Aorta (tissue), 5 donors: ENCODE measurements at regions not wholly inside any gene's neighbourhood (a gene's known extent, or its start where the extent isn't known, plus 50 kb on each side); places are given as distances from the start of the nearest gene placed in this dataset.
"Not testable (repeated sequence)": the region's sequence is repeated elsewhere in the genome, so short reads cannot be mapped to it uniquely, and the experiment has no call there.

Source experiments
- ATAC-seq: fragments of 200-7000 bp; cut with Tn5 transposase; one replicate; pipeline ENCODE4 v1.9.1; 2022; ENCODE audit warnings: moderate library complexity; ENCODE audit not compliant: low FRiP score
- DNase-seq, 2 donors: peaks; one replicate each; pipeline ENCODE4 v3.0.0-alpha.2; 2020
- H3K27ac ChIP-seq, 2 donors: one replicate each; pipeline ENCODE4 v1.5.1; 2013; ENCODE audit warnings: low read length in 2 of 2, mild to moderate bottlenecking in 2 of 2, moderate library complexity in 2 of 2, control low read depth in 1 of 2, inconsistent platforms in 1 of 2, low read depth in 1 of 2
- H3K27me3 ChIP-seq, 2 donors: one replicate each; pipeline ENCODE4 v1.6.1; 2013; ENCODE audit warnings: control low read depth in 1 of 2, low read length in 1 of 2, mild to moderate bottlenecking in 1 of 2, moderate library complexity in 1 of 2; ENCODE audit not compliant: insufficient read depth in 2 of 2, control insufficient read depth in 1 of 2
- H3K36me3 ChIP-seq, 2 donors: one replicate each; pipeline ENCODE4 v1.6.1; 2013; ENCODE audit warnings: control low read depth in 1 of 2, low read length in 1 of 2, mild to moderate bottlenecking in 1 of 2; ENCODE audit not compliant: insufficient read depth in 2 of 2, control insufficient read depth in 1 of 2
- H3K4me1 ChIP-seq, 2 donors: one replicate each; pipeline ENCODE4 v1.6.1; 2013; ENCODE audit warnings: low read length in 2 of 2, control low read depth in 1 of 2, mild to moderate bottlenecking in 1 of 2, moderate library complexity in 1 of 2; ENCODE audit not compliant: insufficient read depth in 2 of 2, control insufficient read depth in 1 of 2
- H3K4me3 ChIP-seq, 2 donors: one replicate each; pipeline ENCODE4 v1.5.1; 2013; ENCODE audit warnings: low read length in 2 of 2, control low read depth in 1 of 2, mild to moderate bottlenecking in 1 of 2
- H3K9me3 ChIP-seq: one replicate; pipeline ENCODE4 v1.6.1; 2013; ENCODE audit warnings: mild to moderate bottlenecking, low read length; ENCODE audit not compliant: control insufficient read depth
- WGBS, 2 donors: extraction: QIAGEN DNeasy Blood & Tissue Kit; methylation state at CpG; one replicate each; pipeline ENCODE4 v1.1.7; 2013; 5-methylcytosine and 5-hydroxymethylcytosine counted together
- intact Hi-C, 2 donors: fragments of 100-400 bp; cut with DNase I; formaldehyde crosslinking; loops; one replicate each; pipeline versions ENCODE4 v1.14.2 to v1.15.0; 2022
- donor health status: healthy with polysubstance abuse.
- donor health status: Bipolar disorder and iron deficiency.
- donor health status: DM: no; HTN: no; CAD: no.
- donor health status: DM: no; HTN: no; CAD: no.
- donor health status: DM: yes; HTN: yes; CAD: no.

DNA sequence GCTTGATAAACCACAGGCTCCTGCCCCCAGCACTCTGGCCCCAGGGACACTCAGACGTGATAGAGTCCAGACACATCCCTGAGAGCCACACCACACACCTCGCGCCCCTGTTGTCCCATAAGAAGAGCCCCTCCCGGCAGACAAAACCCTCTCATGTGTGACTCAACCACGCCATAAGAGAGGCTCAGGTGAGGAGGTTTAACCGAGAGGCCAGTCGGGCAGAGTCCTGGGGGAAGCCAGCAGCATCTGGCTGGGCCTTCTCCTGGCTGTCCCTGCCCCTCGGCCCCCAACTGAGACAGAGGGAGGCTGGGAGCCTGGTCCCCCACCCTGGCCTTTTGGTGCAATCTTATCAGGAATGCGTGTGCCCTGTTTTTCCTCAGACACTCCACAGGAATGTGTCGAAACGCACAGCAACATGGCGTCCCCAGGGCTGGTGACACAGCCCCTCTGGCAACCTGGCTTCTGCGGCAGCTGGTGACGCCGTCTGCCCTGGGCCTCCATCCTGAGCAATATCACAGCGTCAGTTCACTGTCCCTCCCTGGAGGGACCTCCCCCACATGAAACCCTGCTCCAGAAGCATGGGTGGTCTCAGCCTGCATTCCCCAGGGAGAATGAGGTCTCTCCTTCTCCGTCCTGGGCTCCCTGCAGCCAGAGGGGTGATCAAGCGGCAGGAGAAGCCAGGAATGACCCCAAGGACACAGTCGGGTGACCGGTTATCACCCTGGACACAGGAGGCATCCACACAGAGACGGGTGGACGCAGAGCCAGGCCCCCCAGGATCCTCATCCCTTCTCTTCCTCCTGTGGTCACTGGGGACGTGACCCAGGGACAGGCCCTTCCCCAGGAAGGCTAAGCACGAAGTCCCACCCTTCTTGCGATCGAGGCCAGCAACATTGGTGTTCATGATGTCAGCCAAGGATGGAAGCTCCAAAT lies 156.6 kb upstream of the AFDN start:
- 93 to 95% methylated on average over 25 to 26 of the region's 26 CpGs for WGBS, 2 donors
- ATAC-seq = no peak
- Histone ChIP-seq H3K27me3 (no peaks in the 10 kb centered on the region), H3K27ac (no peak overlapping the region), H3K9me3 (no peaks in the 10 kb centered on the region), H3K4me3 (no peak overlapping the region), H3K4me1 (no peaks in the 10 kb centered on the region), H3K36me3 (no peaks in the 10 kb centered on the region)
- DNase-seq = no peak
- intact Hi-C loops = loop anchor here in 1 of 2 donors (2.0 kb wide), 1 partner anchor 185 kb away; no protein-coding TSS in a partner anchor

DNA sequence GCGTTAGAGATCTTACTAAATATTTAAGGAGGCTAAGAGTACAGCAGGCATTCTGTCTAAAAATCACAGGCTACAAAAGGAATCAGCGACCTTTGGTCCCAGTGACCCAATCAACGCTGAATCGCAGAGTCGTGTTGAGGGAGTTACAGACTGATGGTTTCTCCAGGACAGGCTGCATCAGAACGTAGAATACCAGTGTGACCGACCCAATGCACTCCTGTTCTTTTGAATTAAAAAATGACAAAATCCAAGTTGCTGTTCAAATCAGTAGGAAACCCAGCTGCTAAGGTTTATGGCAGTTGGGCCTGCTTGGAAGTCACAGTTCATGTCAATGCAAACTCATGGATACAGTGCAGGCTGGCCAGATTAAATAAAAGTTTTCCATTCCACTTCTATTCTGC lies 155.8 kb upstream of the AFDN start:
- Histone ChIP-seq H3K4me3 (no peak overlapping the region), H3K27ac (no peak overlapping the region), H3K27me3 (no peaks in the 10 kb centered on the region), H3K4me1 (no peaks in the 10 kb centered on the region), H3K36me3 (no peaks in the 10 kb centered on the region), H3K9me3 (no peaks in the 10 kb centered on the region)
- intact Hi-C loops = loop anchor here in 1 of 2 donors (2.0 kb wide), 1 partner anchor 186 kb away; no protein-coding TSS in a partner anchor
- ATAC-seq (no peak), DNase-seq (no peak)
- 93 to 94% methylated on average over 7 of the region's 7 CpGs for WGBS, 2 donors

GRCh38 chr6:167671379-167671976 lies 155.2 kb upstream of the AFDN start:
- not testable (repeated sequence) for ATAC-seq, H3K36me3 ChIP-seq, H3K27ac ChIP-seq, H3K9me3 ChIP-seq, H3K4me1 ChIP-seq, H3K4me3 ChIP-seq, H3K27me3 ChIP-seq
- 94 to 95% methylated on average over 3 of the region's 3 CpGs for WGBS, 2 donors
- intact Hi-C loops = loop anchor here in 1 of 2 donors (2.0 kb wide), 1 partner anchor 187 kb away; no protein-coding TSS in a partner anchor
- peak in 1 of 2 donors; percentile 9 for DNase-seq

GRCh38 chr6:167671977-167672687 lies 154.6 kb upstream of the AFDN start:
- H3K4me3 ChIP-seq = no peak overlapping the region
- H3K27me3 ChIP-seq = no peaks in the 10 kb centered on the region
- H3K4me1 ChIP-seq = no peaks in the 10 kb centered on the region
- 93 to 98% methylated on average over 33 of the region's 33 CpGs for WGBS, 2 donors
- H3K27ac ChIP-seq = no peak overlapping the region
- no peaks in the 10 kb centered on the region for H3K9me3 ChIP-seq
- intact Hi-C loops = loop anchor here in 1 of 2 donors (2.0 kb wide), 1 partner anchor 187 kb away; no protein-coding TSS in a partner anchor
- ATAC-seq = no peak
- no peaks in the 10 kb centered on the region for H3K36me3 ChIP-seq
- DNase-seq = peak in 1 of 2 donors; percentile 34

GRCh38 chr6:167672738-167673137 lies 154.0 kb upstream of the AFDN start:
- WGBS, 2 donors = 95 to 97% methylated on average over 3 of the region's 3 CpGs
- Histone ChIP-seq H3K36me3 (no peaks in the 10 kb centered on the region), H3K27me3 (no peaks in the 10 kb centered on the region), H3K4me1 (no peaks in the 10 kb centered on the region), H3K4me3 (no peak overlapping the region), H3K9me3 (no peaks in the 10 kb centered on the region), H3K27ac (no peak overlapping the region)
- DNase-seq = no peak
- ATAC-seq = no peak
- intact Hi-C loops = no loop called here

- H3K4me3 ChIP-seq = no peak overlapping the region
- H3K9me3 ChIP-seq = no peaks in the 10 kb centered on the region
- intact Hi-C loops = no loop called here
- H3K27me3 ChIP-seq = no peaks in the 10 kb centered on the region
- H3K36me3 ChIP-seq = no peaks in the 10 kb centered on the region
- 82 to 84% methylated on average over 5 of the region's 5 CpGs for WGBS, 2 donors
- H3K4me1 ChIP-seq = no peaks in the 10 kb centered on the region
- H3K27ac ChIP-seq = no peak overlapping the region
- DNase-seq (no peak), ATAC-seq (no peak)
Measured at GRCh38 chr6:167673946-167674345, 152.8 kb upstream of the AFDN start.

- DNase-seq (no peak), ATAC-seq (no peak)
- H3K27me3 ChIP-seq = no peaks in the 10 kb centered on the region
- H3K36me3 ChIP-seq = no peaks in the 10 kb centered on the region
- H3K4me1 ChIP-seq = no peaks in the 10 kb centered on the region
- 95% methylated on average over 7 of the region's 7 CpGs for WGBS, 2 donors
- no peaks in the 10 kb centered on the region for H3K9me3 ChIP-seq
- no peak overlapping the region for H3K27ac ChIP-seq
- intact Hi-C loops = no loop called here
- H3K4me3 ChIP-seq = no peak overlapping the region
Measured at GRCh38 chr6:167674486-167674885, 152.2 kb upstream of the AFDN start.

DNA sequence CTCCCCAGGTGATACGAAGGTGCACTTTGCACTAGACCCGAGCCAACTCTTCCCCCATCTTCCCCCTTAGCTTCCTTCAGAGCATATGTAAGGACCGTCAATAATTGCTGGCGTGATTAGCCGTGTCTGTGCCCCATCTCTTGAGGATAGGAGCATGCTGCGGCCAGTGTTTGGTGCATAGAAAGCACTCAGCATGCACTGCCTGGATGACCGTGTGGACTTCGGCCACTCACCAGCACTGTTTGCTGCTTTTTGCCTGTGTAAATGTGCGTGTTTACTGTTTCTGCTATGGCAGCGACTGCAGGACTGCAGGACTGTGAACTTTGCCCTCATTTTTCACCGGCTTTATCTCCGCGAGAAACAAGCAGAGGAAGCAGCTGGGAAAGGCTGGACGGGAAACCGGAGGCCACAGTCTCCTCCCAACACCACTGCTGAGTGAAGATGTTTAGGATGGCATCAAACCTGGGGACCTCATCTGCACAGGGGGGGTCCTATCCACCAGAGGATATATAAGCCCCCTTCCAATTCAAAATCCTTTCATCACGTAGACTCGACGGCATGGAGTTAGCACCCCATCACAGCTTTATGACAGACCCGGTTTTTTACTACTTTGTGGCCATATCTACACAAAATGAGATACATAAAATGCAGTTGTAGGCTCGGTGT lies 150.6 kb upstream of the AFDN start:
- Histone ChIP-seq H3K36me3 (no peaks in the 10 kb centered on the region), H3K4me1 (no peaks in the 10 kb centered on the region), H3K9me3 (no peaks in the 10 kb centered on the region), H3K27ac (no peak overlapping the region), H3K4me3 (no peak overlapping the region), H3K27me3 (no peaks in the 10 kb centered on the region)
- intact Hi-C loops = no loop called here
- WGBS, 2 donors = 91 to 94% methylated on average over 20 of the region's 20 CpGs
- no peak for DNase-seq
- peak; percentile 31 for ATAC-seq
